Amniotic stem cell (primary cell): ENCODE measurements at regions not wholly inside any gene's neighbourhood (a gene's known extent, or its start where the extent isn't known, plus 50 kb on each side); places are given as distances from the start of the nearest gene placed in this dataset.
"Not testable (repeated sequence)": the region's sequence is repeated elsewhere in the genome, so short reads cannot be mapped to it uniquely, and the experiment has no call there.

Experiments used
- DNase-seq: peaks from one replicate; lab custom pipeline; 2025; lab: John Stamatoyannopoulos, UW

GRCh38 chr12:25615119-25615518 lies 62.0 kb upstream of the LMNTD1 start:
- peak; percentile 34 for DNase-seq

- DNase-seq: no peak
Observed at GRCh38 chr12:25616286-25616685, 63.2 kb upstream of the LMNTD1 start.

- DNase-seq: no peak
Observed at GRCh38 chr12:25617991-25618390, 64.9 kb upstream of the LMNTD1 start.

- DNase-seq: no peak
Observed at GRCh38 chr12:25623816-25624215, 70.7 kb upstream of the LMNTD1 start.

GRCh38 chr12:25625146-25625545 lies 72.1 kb upstream of the LMNTD1 start:
- no peak for DNase-seq

GRCh38 chr12:25629341-25629740 lies 76.3 kb upstream of the LMNTD1 start:
- DNase-seq: no peak

GRCh38 chr12:25630735-25631515 lies 77.8 kb upstream of the LMNTD1 start:
- DNase-seq: not testable (repeated sequence)

- not testable (repeated sequence) for DNase-seq
Observed at GRCh38 chr12:25633149-25633548, 80.1 kb upstream of the LMNTD1 start.

GRCh38 chr12:25637752-25638151 lies 84.7 kb upstream of the LMNTD1 start:
- no peak for DNase-seq

- DNase-seq: no peak
Observed at GRCh38 chr12:25639406-25639805, 86.3 kb upstream of the LMNTD1 start.

- no peak for DNase-seq
Observed at GRCh38 chr12:25644979-25645378, 91.9 kb upstream of the LMNTD1 start.

GRCh38 chr12:25645427-25645826 lies 92.3 kb upstream of the LMNTD1 start:
- DNase-seq: no peak

- DNase-seq: no peak
Observed at GRCh38 chr12:25651931-25652330, 98.8 kb upstream of the LMNTD1 start.

GRCh38 chr12:25652371-25652770 lies 99.3 kb upstream of the LMNTD1 start:
- DNase-seq: no peak

GRCh38 chr12:25653487-25654175 lies 100.5 kb upstream of the LMNTD1 start:
- DNase-seq: no peak

- no peak for DNase-seq
Observed at GRCh38 chr12:25655702-25656101, 102.6 kb upstream of the LMNTD1 start.

GRCh38 chr12:25659621-25660020 lies 106.5 kb upstream of the LMNTD1 start:
- DNase-seq: no peak

GRCh38 chr12:25670076-25671055 lies 117.3 kb upstream of the LMNTD1 start:
- DNase-seq: no peak

- DNase-seq: no peak
Observed at GRCh38 chr12:25675808-25676207, 122.7 kb upstream of the LMNTD1 start.

- DNase-seq: no peak
Observed at GRCh38 chr12:25677232-25677937, 124.3 kb upstream of the LMNTD1 start.

GRCh38 chr12:25681580-25681979 lies 128.5 kb upstream of the LMNTD1 start:
- DNase-seq: no peak

GRCh38 chr12:25682421-25682820 lies 129.3 kb upstream of the LMNTD1 start:
- no peak for DNase-seq
